GM19452 (cell line): ENCODE measurements at regions not wholly inside any gene's neighbourhood (a gene's known extent, or its start where the extent isn't known, plus 50 kb on each side); places are given as distances from the start of the nearest gene placed in this dataset.
"Not testable (repeated sequence)": the region's sequence is repeated elsewhere in the genome, so short reads cannot be mapped to it uniquely, and the experiment has no call there.

Experiments used
- ATAC-seq: cut with Tn5 transposase; IDR thresholded peaks from one replicate; pipeline ENCODE4 v1.9.1; 2021; ENCODE audit not compliant: unreplicated experiment

DNA sequence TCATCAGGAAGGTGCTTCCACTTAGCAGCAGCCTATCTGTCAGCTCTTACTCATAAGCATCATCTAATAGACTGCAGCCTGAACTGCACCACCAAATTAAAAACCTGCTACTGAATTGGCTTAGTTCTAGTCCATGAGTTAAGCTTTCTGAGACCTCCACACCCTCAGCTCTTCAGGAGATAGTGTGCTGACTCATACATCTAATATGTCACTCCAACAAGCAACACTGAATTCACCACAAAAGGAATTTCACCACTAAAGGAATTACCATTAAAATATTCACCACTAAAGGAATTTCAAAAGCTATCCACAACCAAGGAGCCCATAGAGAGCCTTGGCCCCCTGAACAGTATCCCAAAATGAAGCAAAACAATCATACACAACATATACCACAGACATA lies 418.5 kb upstream of the RORB start:
- ATAC-seq, result no peak

DNA sequence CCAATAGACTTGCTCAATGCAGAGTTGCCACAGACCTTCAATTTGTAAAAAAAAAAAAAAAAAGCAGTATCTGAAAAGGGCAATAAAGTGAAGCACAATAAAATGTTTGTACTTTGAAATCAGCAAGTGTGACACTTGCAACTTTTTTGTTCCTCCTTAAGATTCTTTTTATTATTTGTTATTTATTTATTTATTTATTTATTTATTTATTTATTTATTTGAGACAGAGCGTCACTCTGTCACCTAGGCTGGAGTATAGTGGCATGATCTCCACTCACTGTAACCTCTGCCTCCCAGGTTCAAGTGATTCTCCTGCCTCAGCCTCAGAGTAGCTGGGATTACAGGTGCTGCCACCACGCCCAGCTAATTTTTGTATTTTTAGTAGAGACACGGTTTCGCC lies 416.5 kb upstream of the RORB start:
- not testable (repeated sequence) for ATAC-seq

DNA sequence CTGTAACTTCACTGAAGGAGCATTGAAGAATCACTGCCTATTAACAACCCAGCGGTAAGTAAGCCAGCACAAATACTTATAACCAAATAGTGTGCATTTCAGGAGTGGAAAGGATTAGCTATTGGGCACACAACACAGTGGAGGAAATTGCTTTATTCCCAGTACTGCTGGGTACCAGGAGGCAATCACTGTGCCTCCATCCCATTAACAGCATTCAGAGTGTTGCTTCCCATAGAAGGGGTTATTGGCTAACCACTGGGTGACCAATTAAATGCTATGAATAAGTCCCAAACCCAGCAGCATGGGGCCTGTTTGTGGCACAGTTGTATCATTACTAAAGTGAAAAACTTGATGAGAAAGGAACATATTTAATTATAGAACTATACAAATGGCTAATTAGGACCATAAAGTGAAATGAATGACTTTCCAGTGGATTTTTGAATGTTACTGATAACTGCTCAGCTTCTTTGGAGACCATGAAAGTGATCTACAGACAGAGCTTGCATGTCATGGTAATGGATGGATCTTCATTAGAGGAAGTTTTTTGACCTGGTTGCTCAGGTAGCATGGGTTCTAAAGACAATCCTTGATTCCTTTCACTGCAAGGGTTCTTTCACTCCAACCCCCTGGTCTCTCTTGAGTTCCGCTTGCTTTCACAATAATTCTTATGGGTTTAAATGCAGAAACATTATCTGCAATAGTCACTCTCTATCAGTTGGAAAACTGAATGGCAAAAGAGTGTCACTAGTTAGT lies 413.3 kb upstream of the RORB start:
- no peak for ATAC-seq

DNA sequence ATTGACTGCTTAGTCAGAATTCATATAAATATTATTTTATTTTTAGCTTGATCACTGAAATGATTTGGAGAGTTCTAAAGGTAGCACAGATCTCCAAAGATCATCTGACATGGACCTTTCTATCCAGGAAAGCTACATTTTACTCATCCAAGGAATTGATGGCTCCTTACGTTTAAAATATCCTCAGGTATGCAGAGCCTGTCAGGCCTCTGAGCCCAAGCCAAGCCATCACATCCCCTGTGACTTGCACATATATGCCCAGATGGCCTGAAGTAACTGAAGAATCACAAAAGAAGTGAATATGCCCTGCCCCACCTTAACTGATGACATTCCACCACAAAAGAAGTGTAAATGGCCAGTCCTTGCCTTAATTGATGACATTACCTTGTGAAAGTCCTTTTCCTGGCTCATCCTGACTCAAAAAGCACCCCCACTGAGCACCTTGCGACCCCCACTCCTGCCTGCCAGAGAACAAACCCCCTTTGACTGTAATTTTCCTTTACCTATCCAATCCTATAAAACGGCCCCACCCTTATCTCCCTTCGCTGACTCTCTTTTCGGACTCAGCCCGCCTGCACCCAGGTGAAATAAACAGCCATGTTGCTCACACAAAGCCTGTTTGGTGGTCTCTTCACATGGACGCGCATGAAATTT lies 411.6 kb upstream of the RORB start:
- not testable (repeated sequence) for ATAC-seq

DNA sequence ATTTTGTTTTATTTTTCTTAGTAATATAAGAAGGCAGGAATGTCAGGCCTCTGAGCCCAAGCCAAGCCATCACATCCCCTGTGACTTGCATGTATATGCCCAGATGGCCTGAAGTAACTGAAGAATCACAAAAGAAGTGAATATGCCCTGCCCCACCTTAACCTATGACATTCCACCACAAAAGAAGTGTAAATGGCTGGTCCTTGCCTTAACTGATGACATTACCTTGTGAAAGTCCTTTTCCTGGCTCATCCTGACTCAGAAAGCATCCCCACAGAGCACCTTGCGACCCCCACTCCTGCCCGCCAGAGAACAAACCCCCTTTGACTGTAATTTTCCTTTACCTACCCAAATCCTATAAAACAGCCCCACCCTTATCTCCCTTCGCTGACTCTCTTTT lies 406.2 kb upstream of the RORB start:
- not testable (repeated sequence) for ATAC-seq

DNA sequence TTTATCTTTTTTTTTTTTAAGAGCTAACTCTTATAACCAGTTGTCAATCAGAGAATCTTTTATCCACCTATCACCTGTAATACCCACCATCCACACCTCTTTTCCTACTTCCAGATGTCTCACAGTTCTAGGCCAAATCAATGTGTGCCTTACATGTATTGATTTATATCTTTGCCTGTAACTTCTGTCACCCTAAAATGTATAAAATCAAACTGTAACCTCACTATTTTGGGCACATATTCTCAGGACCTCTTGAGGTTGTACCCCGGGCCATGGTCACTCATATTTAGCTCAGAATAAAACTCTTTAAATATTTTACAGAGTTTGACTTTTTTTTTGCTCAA lies 404.7 kb upstream of the RORB start:
- ATAC-seq, result no peak

DNA sequence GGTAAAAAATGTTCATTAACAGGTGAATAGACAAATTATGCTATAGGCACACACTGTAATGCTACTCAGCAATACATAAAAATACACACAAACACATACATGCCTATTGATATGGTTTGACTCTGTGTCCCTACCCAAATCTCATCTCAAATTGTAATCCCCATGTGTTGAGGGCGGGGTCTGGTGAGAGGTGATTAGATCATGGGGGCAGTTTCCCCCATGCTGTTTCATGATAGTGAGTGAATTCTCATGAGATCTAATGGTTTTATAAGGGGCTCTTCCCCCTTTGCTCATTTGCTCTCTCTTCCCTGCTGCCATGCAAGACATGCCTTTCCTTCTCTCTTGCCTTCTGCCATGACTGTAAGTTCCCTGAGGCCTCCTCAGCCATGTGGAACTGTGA lies 403.1 kb upstream of the RORB start:
- ATAC-seq, result not testable (repeated sequence)

DNA sequence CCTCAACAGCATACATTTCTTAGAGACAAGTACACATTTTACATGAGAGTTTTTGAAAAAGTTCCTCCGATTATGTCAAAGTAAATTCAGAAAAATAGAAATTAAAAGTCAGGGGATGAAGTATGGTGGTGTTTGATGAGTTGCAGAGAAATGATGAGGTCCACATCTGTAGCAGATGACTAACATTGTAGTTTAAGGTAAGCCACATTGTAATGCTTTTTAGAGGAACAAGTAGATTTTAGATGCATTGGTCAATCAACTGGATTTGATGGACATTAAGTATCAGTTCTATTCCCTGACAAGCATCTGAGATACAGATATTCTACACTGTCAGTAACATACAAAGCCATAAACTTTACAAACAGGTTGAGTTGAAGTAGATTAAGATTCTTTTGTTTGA lies 402.4 kb upstream of the RORB start:
- ATAC-seq, result no peak

DNA sequence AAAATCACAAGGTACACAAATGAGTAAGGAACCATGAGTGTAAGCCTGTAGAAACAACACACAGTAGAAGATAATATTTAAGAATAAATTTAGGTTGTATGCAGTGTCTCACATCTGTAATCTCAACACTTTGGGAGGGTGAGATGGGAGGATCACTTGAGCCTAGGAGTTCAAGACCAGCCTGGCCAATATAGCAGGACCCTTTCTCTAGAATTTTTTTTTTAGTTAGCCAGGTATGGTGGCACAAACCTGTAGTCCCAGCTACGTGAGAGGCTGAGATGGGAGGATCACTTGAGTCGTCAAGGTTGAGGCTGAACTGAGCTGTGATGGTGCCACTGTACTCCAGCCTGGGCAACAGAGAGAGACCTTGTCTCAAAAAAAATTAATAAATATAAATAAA lies 401.2 kb upstream of the RORB start:
- ATAC-seq, result no peak

DNA sequence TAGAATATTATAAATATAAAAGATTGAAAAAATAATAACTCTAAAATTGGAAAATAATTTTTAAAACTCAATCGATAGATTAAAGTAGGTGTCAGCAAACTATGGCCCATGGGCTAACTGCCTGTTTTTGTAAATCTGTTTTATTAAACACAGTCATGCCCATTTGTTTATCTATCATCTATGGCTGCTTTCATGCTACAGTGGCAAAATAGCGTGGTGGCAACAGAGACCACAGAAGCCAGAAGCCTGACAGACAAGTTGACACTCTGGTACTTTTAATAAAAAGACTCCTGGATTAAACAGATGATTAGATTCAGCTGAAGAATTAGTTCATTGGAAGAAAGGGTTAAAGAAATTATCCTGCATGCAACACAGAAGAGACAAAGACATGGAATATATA lies 400.7 kb upstream of the RORB start:
- no peak for ATAC-seq

DNA sequence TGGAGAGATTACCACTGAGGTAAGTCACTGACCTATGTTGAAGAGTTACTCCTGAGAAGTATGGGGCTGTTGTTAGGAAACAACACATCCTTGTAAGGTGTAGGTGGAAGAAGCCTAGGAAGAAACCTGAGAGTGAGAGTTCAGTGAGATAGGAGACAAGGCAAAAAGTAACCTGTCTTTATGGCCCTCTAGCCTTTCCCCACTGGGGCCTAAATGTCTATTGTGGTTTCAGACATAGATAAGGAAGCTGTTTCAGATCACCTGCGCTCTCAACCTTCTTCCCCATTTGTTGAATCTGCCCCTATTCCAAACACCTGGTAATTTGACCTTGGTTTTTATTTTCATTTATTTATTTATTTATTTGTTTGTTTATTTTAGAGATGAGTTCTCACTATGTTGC lies 397.1 kb upstream of the RORB start:
- ATAC-seq, result no peak

DNA sequence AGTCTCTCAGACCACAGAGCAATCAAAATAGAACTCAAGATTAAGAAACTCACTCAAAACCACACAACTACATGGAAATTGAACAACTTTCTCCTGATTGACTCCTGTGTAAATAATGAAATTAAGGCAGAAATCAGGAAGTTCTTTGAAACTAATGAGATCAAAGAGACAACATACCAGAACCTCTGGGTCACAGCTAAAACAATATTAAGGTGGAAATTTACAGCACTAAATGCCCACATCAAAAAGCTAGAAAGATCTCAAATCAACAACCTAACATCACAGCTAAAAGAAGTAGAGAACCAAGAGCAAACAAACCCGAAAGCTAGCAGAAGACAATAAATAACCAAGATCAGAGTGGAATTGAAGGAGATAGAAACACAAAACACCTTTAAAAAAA lies 395.0 kb upstream of the RORB start:
- ATAC-seq, result not testable (repeated sequence)

DNA sequence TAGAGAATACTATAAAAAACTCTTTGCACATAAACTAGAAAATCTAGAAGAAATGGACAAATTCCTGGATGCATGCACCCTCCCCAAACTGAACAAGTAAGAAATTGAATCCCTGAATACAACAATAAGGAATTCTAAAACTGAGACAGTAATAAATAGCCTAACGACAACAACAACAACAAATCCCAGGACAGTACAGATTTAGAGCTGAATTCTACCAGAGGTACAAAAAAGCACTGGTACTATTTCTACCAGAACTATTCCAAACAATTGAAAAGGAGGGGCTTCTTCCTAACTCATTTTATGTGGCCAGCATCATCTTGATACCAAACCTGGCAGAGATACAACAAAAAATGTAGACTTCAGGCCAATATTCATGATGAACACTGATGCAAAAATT lies 394.4 kb upstream of the RORB start:
- ATAC-seq, result no peak

DNA sequence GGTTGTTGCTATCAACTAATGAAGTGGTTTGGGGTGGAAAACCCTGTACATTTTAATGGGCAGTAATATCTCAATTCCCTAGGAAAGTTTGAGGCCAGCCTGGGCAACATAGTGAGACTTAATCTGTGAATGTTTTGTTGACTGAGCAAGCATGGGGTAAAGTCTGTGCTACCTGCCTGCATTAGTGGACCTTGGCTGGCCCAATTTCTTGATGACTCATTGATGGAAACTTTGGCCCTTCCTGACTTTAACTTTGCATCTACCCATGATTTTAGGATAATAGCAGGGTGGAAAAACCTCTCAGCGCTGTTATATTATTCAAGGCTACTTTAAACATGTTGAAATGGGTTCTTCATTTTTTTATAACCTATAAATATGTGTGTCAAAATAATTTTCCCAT lies 389.4 kb upstream of the RORB start:
- no peak for ATAC-seq

DNA sequence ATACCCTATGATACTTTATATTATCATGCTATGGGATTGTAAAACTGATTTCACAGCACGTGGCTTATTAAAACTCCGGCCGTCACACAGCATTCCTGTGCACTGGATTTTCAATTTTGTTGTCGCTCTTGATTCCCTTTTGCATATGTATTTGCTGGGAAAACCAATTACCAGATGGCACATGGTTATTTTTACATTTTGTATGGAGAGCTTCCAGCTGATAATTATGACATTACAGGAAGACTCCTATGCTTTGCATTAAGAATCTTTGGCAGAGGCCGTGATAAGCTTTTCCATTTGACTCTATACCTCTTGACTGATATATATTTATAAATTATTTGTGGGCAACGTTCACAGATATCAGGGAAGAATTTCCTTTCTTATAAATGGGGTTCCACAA lies 381.2 kb upstream of the RORB start:
- no peak for ATAC-seq

DNA sequence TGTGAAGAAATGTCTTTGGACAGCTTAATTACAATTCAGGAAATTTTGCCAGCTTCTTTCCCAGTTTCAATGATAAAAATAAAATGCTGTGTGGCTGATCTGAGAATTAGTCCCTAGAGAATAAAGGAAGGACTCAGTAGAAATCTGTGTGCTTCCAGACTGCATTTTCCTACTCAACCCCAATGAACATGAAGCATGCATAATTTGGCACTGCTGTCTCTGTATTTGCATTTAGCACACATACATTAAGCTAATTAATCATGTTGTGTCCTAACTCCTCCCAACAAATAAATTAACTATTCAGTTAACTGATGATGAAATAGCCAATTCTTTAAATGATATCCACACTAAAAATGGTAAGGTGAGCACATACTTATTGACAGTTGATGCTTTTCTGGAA lies 380.0 kb upstream of the RORB start:
- ATAC-seq, result no peak

DNA sequence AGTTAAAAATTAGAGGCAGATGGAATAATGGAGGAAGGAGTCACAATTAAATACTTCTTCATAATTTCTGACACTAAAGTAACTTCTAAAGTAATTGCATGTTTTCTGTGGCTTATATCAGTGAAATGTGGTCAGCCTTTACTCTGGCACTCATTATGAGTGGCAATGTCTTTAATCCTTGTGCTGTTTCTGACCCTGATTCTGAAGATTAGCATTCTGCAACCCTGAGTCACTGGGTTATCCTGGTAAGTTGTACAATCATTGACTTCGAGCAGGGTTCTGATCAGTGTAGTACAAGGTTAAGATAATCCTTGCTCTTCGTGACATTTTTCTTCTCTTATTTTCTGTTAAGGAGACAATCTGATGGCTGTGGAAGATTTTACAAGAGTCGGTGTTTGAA lies 379.4 kb upstream of the RORB start:
- no peak for ATAC-seq

DNA sequence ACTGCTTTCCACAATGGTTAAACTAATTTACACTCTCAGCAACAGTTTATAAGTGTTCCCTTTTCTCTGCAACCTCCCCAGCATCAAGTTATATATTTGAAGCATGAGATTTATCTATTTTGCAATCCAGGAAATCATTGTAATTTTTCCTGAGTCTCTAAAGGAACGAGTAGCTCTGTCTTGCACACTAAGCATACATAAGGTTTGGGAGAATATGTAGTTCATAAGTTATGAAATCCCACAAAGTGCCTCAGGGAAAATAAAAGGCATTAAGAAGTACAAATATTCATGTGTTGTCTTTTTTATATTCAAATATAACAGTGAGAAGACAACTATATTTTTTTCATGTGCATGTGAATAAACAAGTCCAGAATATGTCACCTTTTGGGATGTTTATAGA lies 377.1 kb upstream of the RORB start:
- ATAC-seq, result no peak

DNA sequence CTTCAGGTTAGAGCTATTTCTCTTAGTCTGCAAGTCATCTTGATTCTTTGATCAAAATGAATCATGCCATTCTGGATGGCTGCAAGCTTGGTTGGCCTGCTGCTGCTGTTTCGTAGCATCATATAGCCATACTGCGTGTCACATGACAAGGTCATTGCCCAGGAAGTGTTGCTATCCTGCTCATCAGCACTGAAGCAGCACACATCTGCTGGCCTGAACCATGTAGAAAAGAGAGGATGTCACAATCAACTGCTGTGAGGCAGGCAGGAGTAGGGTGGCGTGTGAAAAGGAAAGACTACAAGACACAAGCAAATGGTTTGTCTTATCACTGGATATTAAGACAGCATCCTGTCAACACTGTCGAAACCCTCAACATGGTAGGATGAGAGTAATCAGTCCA lies 376.7 kb upstream of the RORB start:
- no peak for ATAC-seq

DNA sequence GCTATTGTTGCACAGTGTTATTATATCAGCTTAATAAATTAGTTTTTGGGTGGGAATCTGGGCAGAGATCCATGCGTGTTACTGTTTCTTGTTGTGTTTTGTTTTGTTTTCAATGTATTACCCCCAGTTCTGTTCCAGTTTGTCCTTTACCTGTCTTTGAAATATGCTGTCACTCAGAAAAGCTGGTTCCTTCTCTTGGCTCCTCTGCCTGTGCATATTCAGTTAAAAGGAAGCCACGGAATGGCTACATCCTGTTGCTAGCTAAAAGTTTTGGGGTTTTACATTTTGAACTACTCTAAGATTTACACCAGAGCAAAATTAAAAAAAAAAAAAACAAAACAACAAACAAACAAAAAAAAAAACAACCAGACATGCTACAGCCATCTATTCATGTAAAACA lies 374.9 kb upstream of the RORB start:
- no peak for ATAC-seq

DNA sequence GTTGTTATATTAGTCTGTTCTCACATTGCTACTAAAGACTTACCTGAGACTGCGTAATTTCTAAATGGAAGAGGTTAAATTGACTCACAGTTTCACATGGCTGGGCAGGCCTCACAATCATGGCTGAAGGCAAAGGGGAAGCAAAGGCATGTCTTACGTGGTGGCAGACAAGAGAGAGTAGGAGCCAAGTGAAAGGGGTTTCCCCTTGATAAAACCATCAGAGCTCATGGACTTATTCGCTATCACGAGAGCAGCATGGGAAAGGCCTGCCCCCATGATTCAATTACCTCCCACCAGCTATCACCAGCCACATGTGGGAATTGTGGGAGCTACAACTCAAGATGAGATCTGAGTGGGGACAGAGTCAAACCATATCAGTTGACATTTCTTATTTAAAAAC lies 374.5 kb upstream of the RORB start:
- no peak for ATAC-seq

DNA sequence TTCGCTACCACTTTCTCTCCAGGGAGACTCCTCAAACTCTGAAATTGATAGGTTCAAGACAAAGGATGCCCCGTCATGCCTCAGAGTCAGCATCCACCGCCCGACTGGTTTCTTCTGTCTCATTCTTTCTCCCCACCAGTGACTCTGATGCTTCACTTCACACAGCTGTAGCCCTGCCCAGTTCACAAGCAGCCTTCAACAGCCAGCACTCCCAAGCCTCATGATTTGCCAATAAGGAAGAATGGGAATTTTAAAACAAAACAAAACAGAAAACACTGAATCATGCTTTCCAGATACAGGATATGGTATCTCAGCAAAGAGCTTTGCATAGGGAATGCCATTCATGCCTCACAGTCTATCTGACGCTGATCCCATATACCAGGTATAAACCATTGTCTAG lies 371.2 kb upstream of the RORB start:
- no peak for ATAC-seq

DNA sequence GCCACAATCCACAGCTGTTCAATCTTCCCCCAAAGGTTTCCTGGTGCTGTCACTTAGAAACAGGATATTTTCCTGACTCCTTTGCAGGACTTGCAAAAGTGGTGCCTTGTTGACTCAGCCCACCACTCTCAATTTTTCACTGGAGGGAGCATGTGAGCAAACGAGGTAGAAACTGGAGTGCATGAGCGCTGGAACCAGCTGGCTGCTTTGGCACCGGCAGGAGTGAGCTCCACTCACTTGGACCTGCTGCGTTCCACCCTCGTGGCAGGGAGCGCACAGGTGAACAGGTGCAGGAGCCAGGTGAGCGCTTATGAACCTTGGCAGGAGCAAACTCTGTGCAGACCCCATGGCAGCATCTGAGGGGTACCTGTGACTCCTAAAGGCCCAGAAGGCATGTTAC lies 364.1 kb upstream of the RORB start:
- no peak for ATAC-seq
